ENCODE measurements at regions not wholly inside any gene's neighbourhood (a gene's known extent, or its start where the extent isn't known, plus 50 kb on each side); places are given as distances from the start of the nearest gene placed in this dataset.

DNA sequence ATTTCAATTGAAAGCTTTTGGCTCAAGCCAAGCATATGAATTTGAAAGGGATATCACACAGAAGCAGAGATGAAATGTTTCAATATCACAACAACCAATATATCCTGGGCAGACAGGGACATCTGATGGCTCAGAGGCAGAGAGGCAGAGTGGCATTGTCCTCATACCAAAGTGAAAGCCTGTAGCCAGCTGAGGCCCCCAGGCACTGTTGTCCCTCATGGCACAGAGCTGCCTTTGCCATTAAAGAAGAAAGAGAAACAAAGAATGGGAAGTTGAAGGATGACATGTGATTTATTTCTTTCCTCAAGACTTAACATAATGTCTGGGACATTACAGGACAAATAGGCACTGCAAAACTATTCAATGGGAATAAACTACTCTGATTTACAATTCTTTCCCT lies 504.3 kb upstream of the PCDH15 start:
- Histone ChIP-seq H3K4me1 (ENCODE audit: insufficient read depth) (no peaks in the 10 kb centered on the region), H3K27ac (ENCODE audit: low read depth) (no peak overlapping the region), H3K4me3 (ENCODE audit: low read depth, low read length) (no peak overlapping the region), H3K36me3 (ENCODE audit: insufficient read depth) (no peaks in the 10 kb centered on the region)
- DNase-seq (ENCODE audit: extremely low spot score), result no peak

- Histone ChIP-seq H3K4me3 (ENCODE audit: low read depth, low read length) (no peak overlapping the region), H3K36me3 (ENCODE audit: insufficient read depth) (no peaks in the 10 kb centered on the region), H3K27ac (ENCODE audit: low read depth) (no peak overlapping the region), H3K4me1 (ENCODE audit: insufficient read depth) (no peaks in the 10 kb centered on the region)
- DNase-seq (ENCODE audit: extremely low spot score), result no peak
- WGBS, result 53% methylated on average over 2 of the region's 2 CpGs
Observed at GRCh38 chr10:55287346-55287745, 486.3 kb upstream of the PCDH15 start.

- Histone ChIP-seq H3K4me1 (ENCODE audit: insufficient read depth) (no peaks in the 10 kb centered on the region), H3K4me3 (ENCODE audit: low read depth, low read length) (no peak overlapping the region), H3K27ac (ENCODE audit: low read depth) (no peak overlapping the region), H3K36me3 (ENCODE audit: insufficient read depth) (no peaks in the 10 kb centered on the region)
- no peak for DNase-seq (ENCODE audit: extremely low spot score)
- 60% methylated on average over 5 of the region's 5 CpGs for WGBS
Observed at GRCh38 chr10:55283031-55283430, 482.0 kb upstream of the PCDH15 start.

- 65% methylated on average over 1 of the region's 1 CpG for WGBS
- no peaks in the 10 kb centered on the region for H3K4me1 ChIP-seq (ENCODE audit: insufficient read depth)
- no peaks in the 10 kb centered on the region for H3K36me3 ChIP-seq (ENCODE audit: insufficient read depth)
- no peak overlapping the region for H3K4me3 ChIP-seq (ENCODE audit: low read depth, low read length)
- H3K27ac ChIP-seq (ENCODE audit: low read depth), result no peak overlapping the region
- no peak for DNase-seq (ENCODE audit: extremely low spot score)
Observed at GRCh38 chr10:55280696-55281095, 479.7 kb upstream of the PCDH15 start.

DNA sequence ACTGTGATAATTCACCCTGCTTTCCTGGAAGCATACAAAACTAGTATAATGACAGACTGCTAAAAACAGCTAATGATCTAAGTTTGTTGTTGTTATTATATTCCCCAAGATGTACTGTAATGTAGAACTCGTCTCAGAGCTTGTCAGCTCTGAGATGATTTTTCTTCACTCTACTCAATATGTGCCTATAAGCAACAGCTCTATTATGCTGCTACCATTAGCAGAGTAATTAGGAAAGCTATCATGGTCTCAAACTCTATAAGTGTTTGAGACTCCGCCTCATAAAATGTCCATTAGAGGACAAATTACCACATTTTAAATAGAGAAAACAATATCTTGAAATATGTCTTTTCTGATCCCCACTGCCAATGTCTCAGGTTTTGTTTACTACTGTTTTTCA lies 476.5 kb upstream of the PCDH15 start:
- Histone ChIP-seq H3K4me1 (ENCODE audit: insufficient read depth) (no peaks in the 10 kb centered on the region), H3K4me3 (ENCODE audit: low read depth, low read length) (no peak overlapping the region), H3K36me3 (ENCODE audit: insufficient read depth) (no peaks in the 10 kb centered on the region), H3K27ac (ENCODE audit: low read depth) (no peak overlapping the region)
- WGBS, result 72% methylated on average over 2 of the region's 2 CpGs
- no peak for DNase-seq (ENCODE audit: extremely low spot score)

DNA sequence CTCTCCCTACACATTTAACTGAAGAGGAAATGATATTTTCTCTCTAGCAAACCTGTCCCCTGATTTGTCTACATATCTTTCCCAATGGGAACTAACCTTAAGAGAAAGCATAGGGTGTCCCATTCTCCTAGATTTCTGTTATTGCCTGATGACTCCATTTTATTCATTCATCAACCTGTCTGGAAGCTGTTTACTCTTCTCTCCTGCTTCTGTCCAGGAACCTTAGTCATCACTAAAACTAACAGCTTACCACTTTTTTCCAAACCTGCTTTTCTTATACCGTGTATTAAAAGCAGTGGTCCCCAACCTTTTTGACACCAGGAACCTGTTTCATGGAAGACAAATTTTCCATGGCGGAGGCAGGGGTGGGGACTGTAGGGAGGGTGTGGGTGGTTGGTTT lies 473.3 kb upstream of the PCDH15 start:
- Histone ChIP-seq H3K4me3 (ENCODE audit: low read depth, low read length) (no peak overlapping the region), H3K27ac (ENCODE audit: low read depth) (no peak overlapping the region), H3K4me1 (ENCODE audit: insufficient read depth) (no peaks in the 10 kb centered on the region), H3K36me3 (ENCODE audit: insufficient read depth) (no peaks in the 10 kb centered on the region)
- 87% methylated on average over 2 of the region's 2 CpGs for WGBS
- DNase-seq (ENCODE audit: extremely low spot score), result no peak

GRCh38 chr10:55273946-55274345 lies 472.9 kb upstream of the PCDH15 start:
- no peak overlapping the region for H3K27ac ChIP-seq (ENCODE audit: low read depth)
- H3K4me1 ChIP-seq (ENCODE audit: insufficient read depth), result no peaks in the 10 kb centered on the region
- DNase-seq (ENCODE audit: extremely low spot score), result no peak
- no peak overlapping the region for H3K4me3 ChIP-seq (ENCODE audit: low read depth, low read length)
- H3K36me3 ChIP-seq (ENCODE audit: insufficient read depth), result no peaks in the 10 kb centered on the region

DNA sequence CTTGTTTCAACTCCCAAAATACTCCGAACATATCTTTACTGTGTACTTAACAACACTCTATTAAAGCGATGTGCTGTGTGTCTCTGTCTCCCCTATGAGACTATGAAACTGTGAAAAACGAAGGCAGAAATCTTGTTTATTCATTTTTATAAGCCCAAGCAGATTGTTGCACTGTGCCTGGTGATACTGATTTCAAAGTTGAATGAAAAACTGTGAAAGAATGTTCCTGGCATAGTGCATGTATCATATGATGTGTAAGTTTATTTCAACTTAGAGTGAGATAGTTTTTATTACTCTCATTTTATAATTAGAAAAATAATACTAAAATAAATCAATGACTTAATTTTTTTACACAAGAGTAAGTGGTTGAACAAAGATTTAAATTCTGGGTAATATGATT lies 471.9 kb upstream of the PCDH15 start:
- Histone ChIP-seq H3K36me3 (ENCODE audit: insufficient read depth) (no peaks in the 10 kb centered on the region), H3K4me1 (ENCODE audit: insufficient read depth) (no peaks in the 10 kb centered on the region), H3K4me3 (ENCODE audit: low read depth, low read length) (no peak overlapping the region), H3K27ac (ENCODE audit: low read depth) (no peak overlapping the region)
- no peak for DNase-seq (ENCODE audit: extremely low spot score)
- WGBS, result 23% methylated on average over 3 of the region's 3 CpGs

GRCh38 chr10:55266797-55267196 lies 465.8 kb upstream of the PCDH15 start:
- no peak for DNase-seq (ENCODE audit: extremely low spot score)
- WGBS, result 96% methylated on average over 4 of the region's 4 CpGs
- no peak overlapping the region for H3K4me3 ChIP-seq (ENCODE audit: low read depth, low read length)
- H3K36me3 ChIP-seq (ENCODE audit: insufficient read depth), result no peaks in the 10 kb centered on the region
- no peak overlapping the region for H3K27ac ChIP-seq (ENCODE audit: low read depth)
- H3K4me1 ChIP-seq (ENCODE audit: insufficient read depth), result no peaks in the 10 kb centered on the region

DNA sequence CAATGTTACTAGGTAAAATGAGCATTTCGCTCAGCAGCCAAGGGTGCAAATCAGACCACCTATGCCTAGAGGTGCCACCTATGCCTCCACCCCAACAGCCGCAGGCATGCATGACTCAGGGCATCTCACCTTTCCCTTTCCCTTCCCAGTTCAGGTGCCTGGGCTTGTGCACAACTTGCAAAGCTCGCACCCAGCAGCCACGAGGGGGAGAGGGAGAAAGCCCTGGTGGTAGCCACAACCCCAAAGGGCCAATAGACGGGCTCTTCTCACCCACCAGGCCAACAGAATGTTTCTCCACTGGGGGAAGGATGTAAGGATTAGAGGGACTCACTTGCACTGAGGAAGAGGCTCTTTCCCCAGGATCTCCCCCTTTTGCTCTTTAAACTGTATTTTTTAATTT lies 462.3 kb upstream of the PCDH15 start:
- Histone ChIP-seq H3K27ac (ENCODE audit: low read depth) (no peak overlapping the region), H3K4me1 (ENCODE audit: insufficient read depth) (no peaks in the 10 kb centered on the region), H3K36me3 (ENCODE audit: insufficient read depth) (no peaks in the 10 kb centered on the region), H3K4me3 (ENCODE audit: low read depth, low read length) (no peak overlapping the region)
- WGBS, result 96% methylated on average over 5 of the region's 5 CpGs
- DNase-seq (ENCODE audit: extremely low spot score), result no peak

DNA sequence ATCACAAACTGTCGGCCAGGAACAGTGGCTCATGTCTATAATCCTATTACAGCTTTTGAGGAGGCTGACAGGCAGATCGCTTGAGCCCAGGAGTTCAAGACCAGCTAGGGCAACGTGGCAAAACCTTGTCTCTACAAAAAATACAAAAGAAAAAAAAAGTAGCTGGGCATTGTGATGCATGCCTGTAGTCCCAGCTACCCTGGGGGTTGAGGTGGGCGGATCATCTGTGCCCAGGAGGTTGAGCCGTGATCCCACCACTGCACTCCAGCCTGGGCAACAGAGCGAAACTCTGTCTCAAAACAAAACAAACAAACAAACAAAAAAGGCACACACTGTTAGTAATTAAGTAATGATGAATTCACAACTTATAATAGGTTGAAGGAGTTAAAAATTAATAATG lies 441.5 kb upstream of the PCDH15 start:
- Histone ChIP-seq H3K36me3 (ENCODE audit: insufficient read depth) (no peaks in the 10 kb centered on the region), H3K27ac (ENCODE audit: low read depth) (no peak overlapping the region), H3K4me3 (ENCODE audit: low read depth, low read length) (no peak overlapping the region), H3K4me1 (ENCODE audit: insufficient read depth) (no peaks in the 10 kb centered on the region)
- no peak for DNase-seq (ENCODE audit: extremely low spot score)
- 74% methylated on average over 6 of the region's 6 CpGs for WGBS

DNA sequence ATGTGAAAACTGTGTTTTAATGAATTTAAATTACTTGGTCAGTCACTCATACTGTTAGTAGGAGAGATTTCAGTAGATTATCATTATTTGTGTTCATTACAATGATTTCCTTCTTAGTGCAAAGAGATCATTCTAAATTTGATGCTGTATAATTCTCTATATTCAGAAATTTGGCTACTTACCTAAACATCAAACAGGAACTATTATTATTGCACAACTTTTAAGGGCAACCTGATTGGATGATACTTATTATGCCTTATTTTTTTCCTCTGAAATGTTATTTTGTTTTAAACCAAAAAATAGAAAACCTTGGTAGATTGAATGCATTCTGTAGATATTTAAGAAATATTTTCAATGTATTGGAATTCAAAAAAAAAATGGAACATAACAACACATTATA lies 436.4 kb upstream of the PCDH15 start:
- no peaks in the 10 kb centered on the region for H3K36me3 ChIP-seq (ENCODE audit: insufficient read depth)
- H3K4me1 ChIP-seq (ENCODE audit: insufficient read depth), result no peaks in the 10 kb centered on the region
- no peak overlapping the region for H3K27ac ChIP-seq (ENCODE audit: low read depth)
- DNase-seq (ENCODE audit: extremely low spot score), result no peak
- H3K4me3 ChIP-seq (ENCODE audit: low read depth, low read length), result no peak overlapping the region

- no peak overlapping the region for H3K27ac ChIP-seq (ENCODE audit: low read depth)
- no peaks in the 10 kb centered on the region for H3K36me3 ChIP-seq (ENCODE audit: insufficient read depth)
- no peak for DNase-seq (ENCODE audit: extremely low spot score)
- no peak overlapping the region for H3K4me3 ChIP-seq (ENCODE audit: low read depth, low read length)
- H3K4me1 ChIP-seq (ENCODE audit: insufficient read depth), result no peaks in the 10 kb centered on the region
Observed at GRCh38 chr10:55233505-55233904, 432.5 kb upstream of the PCDH15 start.

DNA sequence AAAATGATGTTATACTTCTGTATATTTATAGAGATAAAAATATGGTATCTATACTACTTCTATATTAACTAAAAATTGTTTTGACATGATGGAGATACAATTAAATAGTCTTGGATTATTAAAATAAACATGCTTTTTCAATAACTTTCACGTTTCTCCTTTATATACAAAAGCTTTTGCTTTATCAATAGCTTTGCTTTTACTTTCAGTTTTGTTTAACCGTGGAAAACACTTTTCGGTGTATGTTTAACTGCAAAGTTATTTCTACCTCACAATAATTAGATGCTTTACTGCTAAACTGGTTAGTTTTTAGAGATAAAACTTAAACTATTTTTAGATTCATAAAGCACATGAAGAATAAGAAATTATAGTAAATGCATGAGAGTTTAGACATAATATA lies 432.1 kb upstream of the PCDH15 start:
- DNase-seq (ENCODE audit: extremely low spot score), result no peak
- 51% methylated on average over 3 of the region's 3 CpGs for WGBS
- Histone ChIP-seq H3K27ac (ENCODE audit: low read depth) (no peak overlapping the region), H3K4me3 (ENCODE audit: low read depth, low read length) (no peak overlapping the region), H3K4me1 (ENCODE audit: insufficient read depth) (no peaks in the 10 kb centered on the region), H3K36me3 (ENCODE audit: insufficient read depth) (no peaks in the 10 kb centered on the region)

GRCh38 chr10:55232553-55232952 lies 431.5 kb upstream of the PCDH15 start:
- 57% methylated on average over 1 of the region's 1 CpG for WGBS
- no peaks in the 10 kb centered on the region for H3K4me1 ChIP-seq (ENCODE audit: insufficient read depth)
- H3K27ac ChIP-seq (ENCODE audit: low read depth), result no peak overlapping the region

More at GRCh38 chr10:55232553-55232952, 431.5 kb upstream of the PCDH15 start:
- H3K4me3 ChIP-seq (ENCODE audit: low read depth, low read length), result no peak overlapping the region
- H3K36me3 ChIP-seq (ENCODE audit: insufficient read depth), result no peaks in the 10 kb centered on the region
- DNase-seq (ENCODE audit: extremely low spot score), result no peak

Data from urinary bladder (tissue), 3 donors.